ENCODE measurements at regions not wholly inside any gene's neighbourhood (a gene's known extent, or its start where the extent isn't known, plus 50 kb on each side); places are given as distances from the start of the nearest gene placed in this dataset.

GRCh38 chr9:3138231-3139229 lies 294.6 kb upstream of the PUM3 start:
- H3K27ac ChIP-seq: no peak overlapping the region
- WGBS, 2 donors: 76 to 78% methylated on average over 10 of the region's 10 CpGs
- H3K4me3 ChIP-seq (replicated peaks in 1 of 3): no peak overlapping the region
- H3K36me3 ChIP-seq: no peaks in the 10 kb centered on the region
- no peaks in the 10 kb centered on the region for H3K27me3 ChIP-seq
- TF ChIP-seq, protein P1, sequence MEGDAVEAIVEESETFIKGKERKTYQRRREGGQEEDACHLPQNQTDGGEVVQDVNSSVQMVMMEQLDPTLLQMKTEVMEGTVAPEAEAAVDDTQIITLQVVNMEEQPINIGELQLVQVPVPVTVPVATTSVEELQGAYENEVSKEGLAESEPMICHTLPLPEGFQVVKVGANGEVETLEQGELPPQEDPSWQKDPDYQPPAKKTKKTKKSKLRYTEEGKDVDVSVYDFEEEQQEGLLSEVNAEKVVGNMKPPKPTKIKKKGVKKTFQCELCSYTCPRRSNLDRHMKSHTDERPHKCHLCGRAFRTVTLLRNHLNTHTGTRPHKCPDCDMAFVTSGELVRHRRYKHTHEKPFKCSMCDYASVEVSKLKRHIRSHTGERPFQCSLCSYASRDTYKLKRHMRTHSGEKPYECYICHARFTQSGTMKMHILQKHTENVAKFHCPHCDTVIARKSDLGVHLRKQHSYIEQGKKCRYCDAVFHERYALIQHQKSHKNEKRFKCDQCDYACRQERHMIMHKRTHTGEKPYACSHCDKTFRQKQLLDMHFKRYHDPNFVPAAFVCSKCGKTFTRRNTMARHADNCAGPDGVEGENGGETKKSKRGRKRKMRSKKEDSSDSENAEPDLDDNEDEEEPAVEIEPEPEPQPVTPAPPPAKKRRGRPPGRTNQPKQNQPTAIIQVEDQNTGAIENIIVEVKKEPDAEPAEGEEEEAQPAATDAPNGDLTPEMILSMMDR (IDR thresholded peaks at IDR 0.05): no peak
- TF ChIP-seq POLR2A (IDR thresholded peaks at IDR 0.05): no peak
- DNase-seq: no peak
- H3K4me1 ChIP-seq: no peaks in the 10 kb centered on the region
- intact Hi-C loops (cut with DNase I): no loop called here
- H3K9me3 ChIP-seq: no peaks in the 10 kb centered on the region

- DNase-seq: no peak
- intact Hi-C loops (cut with DNase I): no loop called here
- 70 to 88% methylated on average over 3 of the region's 3 CpGs for WGBS, 2 donors
- no peaks in the 10 kb centered on the region for H3K9me3 ChIP-seq
- TF ChIP-seq, protein P1 (IDR thresholded peaks at IDR 0.05): no peak
- TF ChIP-seq POLR2A (IDR thresholded peaks at IDR 0.05): no peak
- H3K27ac ChIP-seq: no peak overlapping the region
- H3K36me3 ChIP-seq: no peaks in the 10 kb centered on the region
- H3K27me3 ChIP-seq: no peaks in the 10 kb centered on the region
- H3K4me1 ChIP-seq: no peaks in the 10 kb centered on the region
- no peak overlapping the region for H3K4me3 ChIP-seq (replicated peaks in 1 of 3)
Measured at GRCh38 chr9:3137347-3137695, 293.4 kb upstream of the PUM3 start.

GRCh38 chr9:3136686-3137346 lies 292.9 kb upstream of the PUM3 start:
- intact Hi-C loops (cut with DNase I): no loop called here
- WGBS, 2 donors: 75 to 76% methylated on average over 6 of the region's 6 CpGs
- no peaks in the 10 kb centered on the region for H3K36me3 ChIP-seq

DNA sequence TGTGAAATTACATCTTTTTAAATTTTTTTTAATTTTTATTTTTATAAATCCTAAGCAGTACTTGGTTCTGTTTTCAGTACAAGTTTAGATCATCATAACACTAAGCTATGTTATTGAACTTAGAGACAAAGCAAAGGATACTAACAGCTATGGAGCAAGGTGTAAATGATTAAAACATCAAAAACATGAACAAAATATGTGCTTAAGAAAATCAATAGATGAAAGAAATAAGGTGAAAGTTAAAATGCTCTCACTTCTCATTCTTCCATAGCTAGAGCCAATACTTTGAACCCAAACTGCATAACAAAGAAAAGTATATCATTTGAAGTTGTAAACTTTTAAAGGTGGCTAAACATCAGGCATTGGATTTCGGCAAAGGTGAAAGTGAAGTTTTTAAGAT lies 292.3 kb upstream of the PUM3 start:
- TF ChIP-seq, protein P1 (IDR thresholded peaks at IDR 0.05): no peak
- TF ChIP-seq POLR2A (IDR thresholded peaks at IDR 0.05): no peak
- Histone ChIP-seq H3K9me3 (no peaks in the 10 kb centered on the region), H3K4me1 (no peaks in the 10 kb centered on the region), H3K36me3 (no peaks in the 10 kb centered on the region), H3K27me3 (no peaks in the 10 kb centered on the region), H3K27ac (no peak overlapping the region), H3K4me3 (replicated peaks in 1 of 3) (no peak overlapping the region)
- no peak for DNase-seq
- WGBS, 2 donors: 93% methylated on average over 1 of the region's 1 CpG
- intact Hi-C loops (cut with DNase I): no loop called here

More at GRCh38 chr9:3136686-3137346, 292.9 kb upstream of the PUM3 start:
- no peaks in the 10 kb centered on the region for H3K27me3 ChIP-seq
- H3K4me3 ChIP-seq (replicated peaks in 1 of 3): no peak overlapping the region
- no peak for DNase-seq
- TF ChIP-seq, protein P1 (IDR thresholded peaks at IDR 0.05): no peak
- TF ChIP-seq POLR2A (IDR thresholded peaks at IDR 0.05): no peak
- H3K27ac ChIP-seq: no peak overlapping the region
- H3K4me1 ChIP-seq: no peaks in the 10 kb centered on the region
- no peaks in the 10 kb centered on the region for H3K9me3 ChIP-seq

DNA sequence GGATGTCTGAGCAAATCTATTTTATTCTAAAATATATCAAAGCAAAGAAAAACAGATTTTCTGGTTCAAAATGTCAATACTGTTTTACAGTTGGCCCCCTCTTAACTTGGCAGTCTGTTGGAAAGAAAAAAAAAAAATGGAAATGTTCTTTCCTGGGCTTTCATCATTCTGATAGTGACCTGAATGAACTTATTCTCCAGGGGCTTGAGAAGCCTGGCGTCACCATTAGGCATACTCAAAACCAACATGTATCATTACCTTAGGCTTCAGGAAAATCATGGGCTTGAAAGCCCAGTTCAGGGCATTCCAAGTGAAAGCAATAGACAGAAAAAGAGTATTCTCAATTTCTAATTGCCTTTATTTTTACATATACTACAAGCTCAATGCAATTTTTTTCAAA lies 283.7 kb upstream of the PUM3 start:
- DNase-seq: no peak
- Histone ChIP-seq H3K9me3 (no peaks in the 10 kb centered on the region), H3K27me3 (no peaks in the 10 kb centered on the region), H3K4me1 (no peaks in the 10 kb centered on the region), H3K27ac (no peak overlapping the region), H3K36me3 (no peaks in the 10 kb centered on the region), H3K4me3 (replicated peaks in 1 of 3) (no peak overlapping the region)
- TF ChIP-seq, protein P1 (IDR thresholded peaks at IDR 0.05): no peak
- TF ChIP-seq POLR2A (IDR thresholded peaks at IDR 0.05): no peak
- 80 to 82% methylated on average over 1 of the region's 1 CpG for WGBS, 2 donors
- intact Hi-C loops (cut with DNase I): no loop called here
